NCI-H2171 treated with DMSO at 0.1 percent for 48 hours (cell line): ENCODE measurements at regions not wholly inside any gene's neighbourhood (a gene's known extent, or its start where the extent isn't known, plus 50 kb on each side); places are given as distances from the start of the nearest gene placed in this dataset.

Experiments used
- DNase-seq: peaks from one replicate; lab custom pipeline; 2025; lab: John Stamatoyannopoulos, UW

GRCh38 chr20:17128206-17128605 lies 98.6 kb upstream of the PCSK2 start:
- DNase-seq: no peak

GRCh38 chr20:17129089-17129488 lies 97.8 kb upstream of the PCSK2 start:
- no peak for DNase-seq

- no peak for DNase-seq
Measured at GRCh38 chr20:17137692-17138091, 89.1 kb upstream of the PCSK2 start.

- DNase-seq: no peak
Measured at GRCh38 chr20:17138237-17138636, 88.6 kb upstream of the PCSK2 start.

GRCh38 chr20:17140894-17141293 lies 85.9 kb upstream of the PCSK2 start:
- no peak for DNase-seq

GRCh38 chr20:17141568-17141967 lies 85.3 kb upstream of the PCSK2 start:
- DNase-seq: no peak

- DNase-seq: no peak
Measured at GRCh38 chr20:17142666-17143065, 84.2 kb upstream of the PCSK2 start.

GRCh38 chr20:17150858-17151257 lies 76.0 kb upstream of the PCSK2 start:
- no peak for DNase-seq

GRCh38 chr20:17155401-17155800 lies 71.4 kb upstream of the PCSK2 start:
- DNase-seq: no peak

GRCh38 chr20:17158701-17159100 lies 68.1 kb upstream of the PCSK2 start:
- DNase-seq: no peak

GRCh38 chr20:17161673-17162481 lies 65.0 kb upstream of the PCSK2 start:
- DNase-seq: peak; percentile 70

- DNase-seq: no peak
Measured at GRCh38 chr20:17168026-17168612, 58.7 kb upstream of the PCSK2 start.

- peak; percentile 86 for DNase-seq
Measured at GRCh38 chr20:17169585-17170136, 57.2 kb upstream of the PCSK2 start.

GRCh38 chr20:17171746-17172280 lies 55.0 kb upstream of the PCSK2 start:
- DNase-seq: no peak

GRCh38 chr20:17172836-17173516 lies 53.9 kb upstream of the PCSK2 start:
- DNase-seq: peak; percentile 17
